GDM1 (cell line): ENCODE measurements at regions not wholly inside any gene's neighbourhood (a gene's known extent, or its start where the extent isn't known, plus 50 kb on each side); places are given as distances from the start of the nearest gene placed in this dataset.

Experiments used
- DNase-seq: peaks from one replicate; lab custom pipeline; 2025; lab: John Stamatoyannopoulos, UW

DNA sequence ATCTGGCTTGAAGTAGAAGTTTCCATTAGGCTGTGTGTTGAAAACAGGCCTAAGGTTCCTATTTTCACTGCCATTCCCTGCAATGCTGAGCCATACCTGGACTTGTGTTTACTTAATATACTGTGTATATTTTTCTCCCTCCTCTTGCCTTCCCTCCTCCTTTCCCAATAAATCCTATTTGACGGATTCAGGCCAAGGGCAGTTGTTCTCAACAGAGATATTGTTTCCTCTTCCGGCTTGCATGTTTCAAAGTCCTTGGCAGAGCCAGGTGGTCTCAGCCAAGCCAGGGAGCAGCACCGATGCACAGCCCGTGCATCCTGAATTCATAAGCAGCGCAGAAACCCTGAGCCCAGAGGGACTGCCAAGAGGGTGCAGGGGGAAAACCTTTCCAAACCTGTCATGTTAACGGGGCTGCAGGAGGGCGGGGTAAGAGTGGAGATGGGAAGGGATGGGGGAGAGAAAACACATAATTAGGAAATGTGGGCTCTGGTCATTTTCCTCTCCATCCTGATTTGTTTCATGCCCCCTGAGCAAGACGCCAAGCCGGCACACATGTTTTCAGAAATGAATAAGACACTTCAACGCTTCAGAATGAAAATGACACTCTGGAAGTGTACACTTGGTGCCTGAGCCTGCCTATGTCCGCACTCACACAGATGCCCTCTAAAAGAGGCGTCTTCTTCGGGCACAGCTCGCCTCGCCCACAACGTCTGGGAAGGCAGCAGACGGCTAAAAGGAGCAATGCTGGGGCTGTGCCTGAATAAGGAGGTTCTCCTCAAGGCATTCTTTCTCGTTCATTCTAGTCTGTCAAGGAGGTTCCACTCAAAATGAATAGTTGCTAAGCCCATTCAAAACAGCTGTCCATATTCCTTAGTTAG lies 149.3 kb upstream of the UBL3 start:
- DNase-seq, result no peak

DNA sequence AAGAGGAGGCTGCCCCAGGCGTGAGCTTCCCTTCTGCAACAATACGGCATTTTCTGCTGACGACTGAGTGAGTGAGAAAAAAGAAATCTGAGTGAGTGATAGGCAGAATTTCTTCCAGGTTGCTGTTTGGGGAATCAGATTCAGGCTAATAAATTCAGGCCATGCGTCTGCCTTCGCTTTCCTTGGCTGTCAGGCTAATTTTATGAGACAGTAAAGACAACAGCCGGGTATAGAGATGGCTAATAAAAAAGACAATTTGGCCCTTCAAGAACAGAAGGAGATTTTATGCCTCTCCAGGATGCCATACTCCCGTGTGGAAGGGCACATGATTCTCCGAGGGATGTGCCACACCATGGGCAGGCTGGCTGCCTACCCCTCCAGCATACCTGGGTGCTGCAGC lies 145.9 kb upstream of the UBL3 start:
- no peak for DNase-seq

DNA sequence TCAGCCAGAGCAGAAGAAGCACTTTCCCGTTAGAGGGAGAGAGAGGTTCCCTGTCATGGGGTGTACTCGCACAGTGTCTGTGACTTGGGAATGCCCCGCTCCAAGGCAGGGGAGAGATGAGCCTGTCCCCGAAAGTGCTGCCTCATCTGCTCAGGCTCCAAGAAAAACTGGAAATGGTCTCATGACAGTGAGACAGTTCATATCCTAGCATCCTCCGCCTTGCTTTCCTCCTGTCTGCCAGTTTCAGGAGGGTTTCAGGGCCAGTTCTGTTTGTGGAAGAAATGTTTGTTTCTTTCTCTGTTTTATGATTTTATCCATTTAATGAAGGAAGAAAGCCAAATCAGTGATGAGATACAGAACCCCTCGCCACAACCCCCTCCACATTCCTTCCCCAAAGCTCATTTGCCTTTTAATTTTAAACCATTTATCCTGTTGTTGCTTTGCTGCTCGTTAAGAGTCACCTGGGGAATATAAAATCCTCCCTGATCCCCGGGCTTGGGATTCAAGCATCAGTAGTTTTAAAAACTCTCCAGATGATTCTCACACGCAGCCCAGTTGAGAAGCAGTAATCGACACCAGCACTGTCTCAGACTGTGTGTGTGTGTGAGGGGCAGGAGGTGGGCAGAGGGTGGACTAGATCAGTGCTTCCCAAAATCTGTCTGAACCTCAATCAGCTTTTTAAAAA lies 144.6 kb upstream of the UBL3 start:
- no peak for DNase-seq

DNA sequence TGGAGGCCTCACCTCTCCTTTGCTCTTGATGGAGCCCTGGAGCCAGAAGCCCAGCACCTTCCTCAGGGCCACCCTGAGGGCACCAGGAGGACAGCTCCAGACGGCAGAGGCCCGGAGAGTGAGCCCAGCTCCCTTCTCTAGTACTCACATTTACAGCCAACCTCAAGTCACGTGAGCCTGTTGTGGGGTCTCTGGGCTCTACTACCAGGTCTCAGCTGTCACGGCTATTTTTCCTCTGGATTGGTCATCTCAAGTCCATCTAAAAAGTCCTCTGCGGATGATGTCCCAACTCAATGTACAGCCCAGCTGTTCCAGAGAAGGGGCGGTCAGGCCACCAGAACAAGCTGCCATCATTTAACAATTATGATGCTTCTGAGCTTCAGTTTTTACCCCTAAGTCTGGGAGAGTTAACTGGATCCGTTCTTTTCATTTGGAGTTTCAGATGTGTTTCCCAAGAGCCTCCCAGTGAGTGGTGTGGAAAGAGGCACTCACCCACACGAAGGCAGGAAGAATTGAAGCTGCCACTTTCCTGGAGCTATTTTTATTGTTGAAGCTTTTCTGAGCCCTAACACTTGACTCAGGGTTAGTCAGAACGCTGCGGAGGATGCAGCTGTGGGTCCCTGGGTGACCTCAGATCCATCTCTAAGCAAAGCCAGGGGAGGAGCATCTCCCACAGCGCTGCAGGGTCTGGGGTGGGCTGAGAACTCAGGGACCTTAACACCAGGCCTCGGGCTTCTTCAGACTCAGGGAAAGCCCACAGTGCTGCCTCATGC lies 143.5 kb upstream of the UBL3 start:
- DNase-seq, result peak; percentile 25

DNA sequence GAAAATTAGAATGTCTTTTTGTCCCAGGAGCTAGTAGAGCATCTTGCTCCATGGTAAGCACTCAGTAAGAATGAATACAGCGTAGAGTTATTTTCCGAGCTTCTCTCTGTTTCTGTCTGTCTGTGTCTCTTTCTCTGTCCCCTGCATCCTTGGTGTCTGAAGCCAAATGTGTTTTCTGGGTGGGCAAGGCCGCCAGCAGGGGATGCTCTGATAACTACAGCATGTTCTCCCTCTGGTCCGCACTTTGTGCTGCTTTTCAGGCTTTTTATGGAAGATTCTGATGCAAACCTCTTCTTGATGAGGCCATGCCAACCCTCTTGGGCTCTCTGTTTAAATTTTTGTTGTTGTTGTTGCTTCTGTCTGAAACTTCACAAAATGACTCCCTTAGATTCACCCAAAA lies 142.8 kb upstream of the UBL3 start:
- no peak for DNase-seq

DNA sequence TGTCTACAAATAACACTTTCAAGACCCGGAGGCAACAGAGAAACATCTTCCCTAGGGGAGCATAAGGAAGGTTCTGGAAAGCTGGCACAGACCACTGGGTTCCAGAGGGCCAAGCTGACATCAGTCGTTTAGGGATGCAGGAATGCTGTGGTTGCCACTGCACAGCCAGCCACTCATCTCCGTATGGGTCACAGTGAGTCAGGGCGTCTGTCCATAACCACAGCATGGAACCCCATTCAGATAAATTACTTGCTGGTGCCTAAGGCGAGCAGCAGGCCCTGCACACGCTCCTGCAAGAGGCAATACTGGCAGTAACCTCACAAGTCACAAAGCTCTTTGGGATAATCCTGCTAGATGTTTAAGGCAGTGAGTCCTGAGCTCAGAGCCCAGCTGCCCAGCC lies 140.9 kb upstream of the UBL3 start:
- no peak for DNase-seq

DNA sequence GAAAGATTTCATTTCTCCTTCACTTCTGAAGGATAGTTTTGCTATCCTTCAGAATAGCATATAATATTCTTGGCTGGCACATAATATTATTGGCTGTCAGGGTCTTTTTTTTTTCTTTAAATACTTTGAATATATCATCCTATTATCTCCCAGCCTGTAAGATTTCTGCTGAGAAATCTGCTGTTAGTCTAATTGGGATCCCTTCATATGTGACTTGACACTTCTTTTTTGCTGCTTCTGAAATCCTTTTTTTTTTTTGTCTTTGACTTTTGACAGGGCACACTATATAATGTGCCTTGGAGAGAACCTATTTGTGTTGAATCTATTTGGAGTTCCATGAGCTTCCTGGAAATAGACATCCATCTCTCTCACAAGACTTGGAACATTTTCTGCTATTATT lies 136.9 kb upstream of the UBL3 start:
- DNase-seq, result no peak

DNA sequence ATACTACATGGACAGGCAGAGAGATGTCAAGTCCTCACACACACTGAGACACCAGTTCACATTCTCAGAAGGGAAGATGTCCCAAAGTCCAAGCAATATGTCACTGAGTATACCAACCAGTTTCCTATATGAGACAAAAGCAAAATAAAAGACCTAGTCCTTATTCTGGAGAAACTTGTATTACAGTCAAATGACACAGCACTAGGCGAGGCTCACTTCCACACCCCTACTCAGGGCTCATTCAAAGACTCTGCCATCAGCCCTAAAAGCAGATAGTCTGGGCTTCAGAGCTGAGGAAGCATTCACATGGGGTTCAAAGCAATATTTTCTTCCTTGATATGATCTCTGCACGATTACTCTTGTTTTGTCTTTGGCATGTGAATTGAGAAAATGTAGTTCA lies 129.9 kb upstream of the UBL3 start:
- DNase-seq, result no peak

DNA sequence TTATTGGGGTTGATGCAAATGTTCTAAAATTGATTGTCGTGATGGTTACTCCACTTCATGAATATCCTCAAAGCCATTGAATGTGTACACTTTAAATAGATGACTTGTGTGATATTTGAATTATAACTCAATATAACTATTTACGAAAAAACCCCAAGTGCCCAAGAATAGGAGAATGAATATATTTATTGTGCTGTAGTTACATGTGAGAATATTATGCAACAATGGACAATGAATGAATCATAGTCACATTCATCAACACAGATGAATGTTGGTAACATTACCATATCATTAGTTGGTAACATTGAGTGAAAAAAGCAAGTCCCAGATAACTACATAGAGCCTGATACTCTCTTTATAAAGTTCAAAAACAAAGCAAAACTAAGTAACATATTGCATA lies 127.8 kb upstream of the UBL3 start:
- DNase-seq, result no peak

DNA sequence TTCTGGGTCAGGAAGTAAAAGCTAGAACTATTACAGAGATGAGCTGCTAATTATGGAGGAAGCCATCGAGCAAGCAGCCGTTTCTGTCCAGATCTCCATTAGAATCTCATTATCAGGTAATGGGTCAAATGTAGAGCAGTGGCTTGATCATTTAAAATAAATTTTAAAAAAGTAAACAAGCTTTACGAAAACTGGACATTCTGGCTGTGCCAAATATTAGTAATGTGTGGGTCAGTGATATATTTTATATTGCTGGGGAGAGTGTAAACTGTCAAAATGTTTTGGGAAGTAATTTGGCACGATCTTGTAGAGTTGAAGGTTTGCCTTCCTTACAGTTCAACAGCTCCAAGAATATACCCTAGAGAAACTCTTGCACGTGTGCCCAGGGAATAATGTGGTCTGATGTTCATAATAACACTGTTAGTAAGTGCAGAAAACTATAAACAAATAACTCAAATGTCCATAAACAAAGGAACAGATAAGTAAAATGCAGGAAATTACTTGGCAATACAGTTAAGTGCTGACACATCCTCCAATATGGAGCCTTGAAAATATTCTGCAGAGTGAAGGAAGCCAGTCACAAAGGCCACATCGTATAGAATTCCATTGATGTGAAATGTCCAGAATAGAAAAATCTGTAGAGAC lies 127.2 kb upstream of the UBL3 start:
- DNase-seq, result no peak

DNA sequence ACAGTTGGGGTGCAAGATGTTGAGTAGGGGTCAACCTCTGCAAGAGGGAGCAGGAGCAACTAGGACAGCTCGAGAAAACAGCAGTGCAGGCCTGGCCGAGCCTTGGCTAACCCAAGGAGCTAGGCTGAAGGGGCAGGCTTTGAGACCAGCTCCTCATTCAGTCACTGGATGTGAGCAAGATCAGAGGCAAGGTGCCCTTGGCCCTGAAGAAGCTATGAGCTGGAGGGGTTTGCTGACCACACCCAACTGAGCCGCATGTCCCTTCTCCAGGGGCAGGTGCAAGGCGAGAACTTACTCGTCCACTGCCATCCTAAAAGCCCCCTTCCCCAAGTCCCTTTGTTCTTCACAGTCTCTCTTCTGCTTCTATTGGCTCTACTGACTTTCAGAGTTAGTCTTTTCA lies 126.1 kb upstream of the UBL3 start:
- no peak for DNase-seq

DNA sequence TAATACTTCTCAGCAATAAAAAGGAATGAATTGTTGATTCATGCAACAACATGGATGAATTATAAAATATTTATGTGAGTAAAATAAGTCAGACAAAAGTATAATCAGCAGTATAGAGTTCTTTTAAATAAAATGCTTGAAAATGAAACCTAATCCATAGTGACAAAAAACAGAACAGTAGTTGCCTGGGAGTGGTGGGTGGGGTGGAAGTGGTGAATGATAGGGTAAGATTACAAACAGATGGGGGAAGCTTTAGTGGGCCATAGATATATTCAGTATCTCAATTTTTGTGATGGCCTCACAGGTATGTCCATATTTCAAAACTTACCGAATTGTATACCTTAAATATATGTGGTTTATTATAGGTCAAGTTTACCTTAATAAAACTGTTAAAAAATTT lies 124.9 kb upstream of the UBL3 start:
- DNase-seq, result no peak

DNA sequence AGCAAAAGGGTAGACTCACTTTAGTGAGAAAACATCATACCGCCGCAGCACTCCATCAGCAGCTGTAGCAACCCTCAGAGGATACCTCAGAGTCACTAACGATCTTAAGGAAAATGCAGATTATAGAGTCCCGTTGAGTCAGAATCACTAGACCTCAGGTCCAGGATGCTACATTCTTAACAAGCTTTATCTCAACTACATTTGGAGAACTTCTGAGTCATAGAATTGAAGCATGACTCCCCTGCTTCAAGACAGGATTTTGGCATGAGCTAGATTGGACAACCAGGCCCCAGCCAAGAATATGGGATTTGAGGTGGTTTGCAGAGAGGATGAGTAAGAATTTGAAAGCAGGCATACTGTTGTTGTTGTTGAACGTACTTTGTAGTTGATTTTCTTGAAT lies 118.9 kb upstream of the UBL3 start:
- no peak for DNase-seq

DNA sequence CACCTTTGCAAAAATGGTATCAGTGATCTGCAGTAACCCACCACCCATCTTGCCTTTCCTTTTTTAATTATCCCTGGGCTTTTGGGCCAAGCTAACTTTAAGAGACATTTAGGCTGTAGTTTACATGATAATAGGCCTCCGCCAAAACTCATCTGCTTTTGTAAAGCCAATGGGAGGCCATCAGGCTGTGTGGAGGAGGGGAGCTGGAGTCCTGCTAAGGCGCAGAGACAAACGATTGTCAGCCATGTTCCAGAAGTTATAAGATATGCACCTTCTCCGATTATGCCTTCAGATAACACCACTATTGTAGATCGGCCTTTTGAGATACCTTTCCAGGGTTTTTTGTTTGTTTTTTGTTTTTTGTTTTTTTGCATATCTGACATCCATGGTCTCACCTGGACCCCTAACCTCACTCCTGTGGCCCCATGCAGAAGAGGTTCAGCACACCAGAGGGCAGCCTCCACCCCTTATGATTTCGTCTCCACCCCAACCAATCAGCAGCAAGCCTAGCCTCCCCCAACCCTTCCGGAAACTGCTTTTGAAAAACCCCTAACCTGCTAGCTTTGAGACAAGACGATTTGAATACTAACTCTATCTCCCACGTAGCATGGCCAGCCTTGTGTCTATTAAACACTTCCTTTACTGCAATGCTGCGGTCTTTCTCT lies 113.9 kb upstream of the UBL3 start:
- no peak for DNase-seq

DNA sequence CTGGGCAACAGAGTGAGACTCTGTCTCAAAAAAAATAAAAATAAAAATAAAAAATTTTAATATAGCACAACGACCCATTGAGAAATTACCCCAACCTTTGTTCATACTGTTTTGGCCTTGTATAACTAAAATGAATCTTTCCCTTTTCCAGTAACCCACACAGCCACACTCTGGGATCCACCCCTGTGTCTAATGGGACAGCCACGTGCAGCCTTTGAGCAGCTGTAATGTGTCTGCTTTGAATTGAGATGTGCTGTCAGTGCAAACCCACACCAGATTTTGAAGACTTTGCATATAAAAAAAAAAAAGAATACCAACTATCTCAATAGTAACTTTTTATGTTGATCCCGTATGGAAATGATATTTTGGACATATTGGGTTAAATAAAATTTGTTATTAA lies 112.7 kb upstream of the UBL3 start:
- no peak for DNase-seq

DNA sequence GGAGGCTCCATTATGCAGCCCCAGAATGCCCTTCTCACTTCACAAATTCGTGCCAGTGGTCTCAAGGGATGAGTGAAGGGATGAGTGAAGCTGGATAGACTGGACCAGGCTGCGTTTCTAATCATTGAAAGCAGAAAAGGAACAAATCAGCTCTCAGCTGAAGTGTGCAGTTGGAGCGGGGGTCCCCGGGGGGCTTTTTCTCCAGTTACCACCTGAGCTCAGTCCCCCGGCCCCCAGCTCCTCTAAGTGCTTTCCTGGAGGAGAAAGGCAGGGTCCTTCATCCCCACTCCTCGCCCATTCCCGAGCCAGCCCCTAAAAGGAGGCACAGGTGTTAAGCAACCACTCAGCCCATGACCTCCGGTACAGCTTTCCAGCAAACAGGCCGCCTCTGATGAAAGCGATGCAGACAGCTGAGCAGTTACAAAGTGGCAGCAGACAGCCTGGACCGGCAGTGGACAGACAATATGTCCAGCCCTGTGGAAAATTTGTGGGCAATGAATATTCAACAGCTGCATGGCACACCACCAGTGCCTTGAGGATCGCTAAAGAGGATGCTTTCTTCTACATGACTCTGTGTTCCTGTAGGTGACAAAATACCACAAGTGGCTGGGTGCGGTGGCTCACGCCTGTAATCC lies 110.7 kb upstream of the UBL3 start:
- no peak for DNase-seq

DNA sequence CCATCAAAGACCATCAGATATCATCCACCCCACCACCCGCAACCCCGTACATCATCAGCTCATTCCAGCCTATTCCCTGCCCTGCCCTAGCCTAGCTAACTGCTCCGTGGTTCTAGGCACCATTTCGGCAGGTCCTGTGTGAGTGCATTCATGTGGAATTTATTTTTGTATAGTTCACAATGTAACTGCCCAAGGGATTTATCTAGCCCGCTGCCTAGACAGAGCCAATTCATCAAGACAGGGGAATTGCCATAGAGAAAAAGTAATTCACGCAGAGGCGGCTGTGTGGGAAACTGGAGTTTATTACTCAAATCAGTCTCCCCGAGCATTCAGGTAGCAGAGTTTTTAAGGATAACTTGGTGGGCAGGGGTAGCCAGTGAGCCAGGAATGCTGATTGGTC lies 109.2 kb upstream of the UBL3 start:
- no peak for DNase-seq

DNA sequence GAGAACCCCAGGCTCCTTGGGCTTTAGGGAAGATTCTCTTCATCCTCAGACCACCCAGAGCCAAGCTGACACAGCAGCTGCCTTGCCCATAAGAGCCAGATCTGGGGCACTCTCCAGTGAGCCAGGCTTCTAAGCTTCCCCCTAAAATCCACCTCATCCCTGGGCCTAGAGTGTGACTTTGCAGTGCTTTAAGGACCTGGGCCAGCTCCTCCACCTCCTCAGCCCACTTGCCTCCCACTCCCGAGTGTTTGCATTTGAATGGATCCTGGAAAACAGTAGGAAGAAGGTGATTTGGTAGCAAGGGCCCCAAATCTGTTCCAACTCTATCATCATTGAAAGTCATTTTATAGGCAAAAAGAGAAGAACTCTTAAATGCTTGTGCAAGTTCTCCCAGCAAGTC lies 108.7 kb upstream of the UBL3 start:
- no peak for DNase-seq

DNA sequence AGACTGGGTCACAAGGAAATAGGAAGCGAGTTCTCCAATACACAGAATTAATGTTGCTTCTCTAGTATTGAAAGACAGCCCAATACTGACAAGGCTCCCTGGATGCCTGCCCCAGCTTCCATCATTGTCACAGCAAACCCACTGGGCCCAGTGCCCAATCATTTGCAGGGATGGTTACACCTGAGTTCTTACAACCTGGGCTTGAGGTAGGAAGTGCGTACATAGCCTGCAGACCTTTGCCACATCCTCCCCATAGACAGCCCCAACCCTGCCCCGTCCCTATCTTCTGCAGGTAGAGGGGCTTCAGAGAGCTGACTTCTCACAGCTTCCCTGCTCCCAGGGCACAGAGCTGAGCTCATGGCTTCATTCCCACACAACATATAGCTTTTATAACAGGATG lies 108.1 kb upstream of the UBL3 start:
- DNase-seq, result no peak

DNA sequence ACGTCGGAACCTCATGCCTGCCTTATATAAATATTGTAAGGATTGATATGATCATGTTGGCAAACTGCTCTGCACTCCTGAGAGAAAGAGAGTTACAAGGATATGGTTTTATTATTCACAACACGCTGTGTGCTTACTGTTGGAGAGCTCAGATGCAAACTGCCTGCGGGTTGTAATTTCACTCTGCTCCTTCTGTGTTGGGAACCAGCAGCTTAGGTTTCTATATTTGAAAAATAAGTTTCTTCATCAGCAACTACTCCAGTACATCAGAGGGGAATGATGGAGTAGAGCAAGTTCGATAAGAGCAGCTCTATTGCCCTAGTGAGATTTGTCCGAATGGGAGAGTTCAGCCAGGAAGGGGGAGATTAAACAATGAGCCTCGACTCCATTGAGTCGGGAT lies 106.9 kb upstream of the UBL3 start:
- no peak for DNase-seq

DNA sequence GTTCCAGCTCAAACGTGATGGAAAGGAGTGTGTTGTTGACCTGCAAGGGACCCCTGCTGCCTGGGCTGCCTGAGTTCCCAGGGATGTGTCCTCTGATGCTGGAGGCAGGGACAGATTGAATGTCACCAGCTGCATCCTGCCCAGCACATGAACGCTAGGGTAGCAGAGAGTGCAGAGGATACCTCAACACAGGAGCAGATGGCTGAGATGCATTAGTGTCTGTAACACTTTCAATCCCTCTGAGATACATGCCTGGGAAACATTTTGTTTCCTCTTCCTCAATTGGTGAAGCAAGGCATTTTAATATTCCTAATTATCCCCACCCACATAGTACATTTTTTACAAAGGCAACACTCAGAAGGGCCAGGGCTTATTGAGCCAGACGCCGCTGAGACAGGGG lies 106.4 kb upstream of the UBL3 start:
- no peak for DNase-seq
